Fibroblast of mammary gland (primary cell): ENCODE measurements at regions not wholly inside any gene's neighbourhood (a gene's known extent, or its start where the extent isn't known, plus 50 kb on each side); places are given as distances from the start of the nearest gene placed in this dataset.
A peak's percentile ranks its signal among the peaks of the same experiment; 100 is the strongest.

Experiments
- DNase-seq: peaks from one replicate; pipeline ENCODE4 v3.0.0-alpha.2; 2010; ENCODE audit warnings: low read depth
- H3K4me3 ChIP-seq: 2 replicates; pipeline ENCODE4 v1.5.1; 2011; ENCODE audit warnings: low read depth, mild to moderate bottlenecking, low read length, moderate library complexity; ENCODE audit not compliant: control insufficient read depth
- TF ChIP-seq, protein P1 (sequence below): conservative IDR thresholded peaks from 2 replicates; pipeline ENCODE4 v1.5.1; 2011; ENCODE audit warnings: low read depth, low read length, inconsistent platforms; ENCODE audit not compliant: control insufficient read depth, insufficient read depth

DNA sequence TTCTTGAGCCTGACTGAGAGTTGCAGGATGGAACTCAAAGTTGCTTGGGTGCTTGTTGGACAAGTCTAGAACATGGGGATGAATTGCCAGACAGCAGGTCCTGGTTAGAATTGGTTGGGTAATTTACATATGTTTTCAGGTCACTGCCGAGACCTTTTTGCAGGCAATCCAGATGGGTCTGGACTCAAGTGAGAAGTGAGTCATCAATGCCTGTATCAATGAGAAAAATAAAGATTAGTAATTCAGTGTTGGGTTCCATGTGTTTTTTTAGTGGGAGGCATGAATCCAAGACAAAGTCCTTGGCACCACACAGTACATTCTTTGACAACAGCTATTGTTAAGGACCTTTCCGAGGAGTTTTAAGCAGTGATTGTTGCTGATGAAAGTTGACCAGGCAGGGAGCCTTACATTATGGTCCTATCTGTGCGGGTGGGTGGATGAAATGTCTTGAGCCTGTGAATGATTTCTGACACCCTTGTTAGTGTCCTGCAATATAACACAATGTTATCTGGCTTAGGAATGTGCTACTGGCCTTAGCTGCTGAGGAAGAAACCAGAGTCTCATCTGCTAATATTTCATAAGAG, 77.7 kb downstream of the CRYGS start:
- peak; percentile 70 for DNase-seq
- TF ChIP-seq, protein P1, sequence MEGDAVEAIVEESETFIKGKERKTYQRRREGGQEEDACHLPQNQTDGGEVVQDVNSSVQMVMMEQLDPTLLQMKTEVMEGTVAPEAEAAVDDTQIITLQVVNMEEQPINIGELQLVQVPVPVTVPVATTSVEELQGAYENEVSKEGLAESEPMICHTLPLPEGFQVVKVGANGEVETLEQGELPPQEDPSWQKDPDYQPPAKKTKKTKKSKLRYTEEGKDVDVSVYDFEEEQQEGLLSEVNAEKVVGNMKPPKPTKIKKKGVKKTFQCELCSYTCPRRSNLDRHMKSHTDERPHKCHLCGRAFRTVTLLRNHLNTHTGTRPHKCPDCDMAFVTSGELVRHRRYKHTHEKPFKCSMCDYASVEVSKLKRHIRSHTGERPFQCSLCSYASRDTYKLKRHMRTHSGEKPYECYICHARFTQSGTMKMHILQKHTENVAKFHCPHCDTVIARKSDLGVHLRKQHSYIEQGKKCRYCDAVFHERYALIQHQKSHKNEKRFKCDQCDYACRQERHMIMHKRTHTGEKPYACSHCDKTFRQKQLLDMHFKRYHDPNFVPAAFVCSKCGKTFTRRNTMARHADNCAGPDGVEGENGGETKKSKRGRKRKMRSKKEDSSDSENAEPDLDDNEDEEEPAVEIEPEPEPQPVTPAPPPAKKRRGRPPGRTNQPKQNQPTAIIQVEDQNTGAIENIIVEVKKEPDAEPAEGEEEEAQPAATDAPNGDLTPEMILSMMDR = no peak
- no peak overlapping the region for H3K4me3 ChIP-seq

DNA sequence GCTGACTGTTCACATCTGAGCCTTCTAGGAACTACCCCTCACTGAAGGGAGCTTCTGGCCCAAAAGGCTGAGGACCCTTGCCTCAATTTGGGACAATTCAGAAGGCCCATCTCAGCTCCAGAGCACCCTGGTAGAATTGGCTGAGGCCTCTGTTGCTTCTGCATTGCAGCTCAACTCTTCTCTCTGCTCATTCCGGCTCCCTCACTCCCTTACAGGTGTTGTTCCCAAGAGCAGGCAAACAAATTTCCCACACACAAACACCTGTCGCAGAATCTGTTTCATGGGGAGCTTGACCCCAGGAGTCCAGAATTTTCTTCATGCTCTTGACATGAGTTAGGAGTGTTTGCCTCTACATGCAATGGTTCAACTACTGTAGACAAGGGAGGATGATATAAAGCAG, 78.7 kb downstream of the CRYGS start:
- TF ChIP-seq, protein P1 = no peak
- H3K4me3 ChIP-seq = no peak overlapping the region
- no peak for DNase-seq

DNA sequence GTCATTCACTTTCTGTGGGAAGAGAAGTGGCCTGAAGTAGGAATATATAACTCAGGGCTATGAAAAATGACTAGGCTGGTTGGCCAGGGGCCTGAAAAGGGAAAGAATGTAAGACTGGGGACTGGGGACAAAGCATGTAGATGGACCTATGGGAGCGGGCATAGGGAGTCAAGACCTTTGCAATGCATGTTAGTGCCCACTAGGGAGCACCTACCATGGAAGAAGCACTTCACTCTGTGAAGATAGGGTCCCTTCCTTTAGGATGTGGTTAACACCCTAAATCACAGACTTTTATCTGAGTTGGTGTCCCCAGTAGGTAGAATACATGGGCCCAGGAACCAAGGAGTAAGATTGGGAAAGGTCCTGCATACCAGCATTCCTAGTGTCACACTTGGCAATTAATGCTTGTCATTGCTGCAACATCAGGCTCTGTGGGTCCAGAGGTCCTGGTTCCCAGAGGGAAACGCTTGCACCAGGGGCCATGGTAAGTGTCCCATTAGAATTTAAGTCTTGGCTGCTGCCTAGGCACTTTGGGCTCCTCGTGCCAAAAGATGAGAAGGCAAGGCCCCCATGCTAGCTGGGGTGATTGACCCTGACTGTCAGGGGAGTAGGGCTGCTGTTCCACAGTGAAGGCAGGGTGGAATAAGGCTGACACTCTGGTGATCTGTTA, 79.6 kb downstream of the CRYGS start:
- DNase-seq = no peak
- TF ChIP-seq, protein P1 = no peak
- no peak overlapping the region for H3K4me3 ChIP-seq

DNA sequence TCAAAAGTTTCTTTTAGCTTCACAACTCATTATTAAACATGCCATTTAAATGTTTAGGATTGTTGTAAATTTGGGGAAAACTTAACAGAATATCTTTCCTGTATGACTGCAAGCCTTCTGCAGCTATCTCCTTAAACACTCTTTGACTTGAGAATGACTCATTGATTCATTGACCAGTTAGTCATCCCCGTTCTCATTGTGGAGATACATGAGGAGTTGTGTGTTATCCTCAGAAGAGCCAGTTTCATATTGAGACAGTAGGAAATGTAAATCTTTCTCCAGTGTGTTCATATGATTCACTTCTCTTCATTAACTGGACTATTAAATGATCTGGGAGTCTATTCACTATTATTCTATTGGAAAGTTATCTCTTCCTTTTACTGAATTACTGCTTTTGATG, 83.0 kb downstream of the CRYGS start:
- H3K4me3 ChIP-seq = no peak overlapping the region
- peak; percentile 93 for DNase-seq
- TF ChIP-seq, protein P1 = no peak

DNA sequence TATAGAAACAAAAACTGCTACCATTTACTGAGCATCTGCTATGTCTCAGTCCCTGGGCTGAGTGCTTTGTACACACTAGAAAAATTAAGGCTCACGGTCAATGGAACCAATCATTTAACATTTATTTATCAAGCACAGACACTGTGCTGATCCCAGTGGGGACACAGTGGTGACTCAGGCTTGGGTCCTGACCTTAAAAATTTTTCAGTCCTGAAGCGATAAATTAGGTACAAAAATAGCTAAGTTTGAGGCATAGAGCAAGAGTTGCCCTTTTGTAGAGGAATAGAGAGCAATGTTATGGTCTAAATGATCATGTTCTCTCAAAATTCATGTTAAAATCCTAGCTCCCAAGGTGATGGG, 85.1 kb downstream of the CRYGS start:
- no peak overlapping the region for H3K4me3 ChIP-seq
- TF ChIP-seq, protein P1 = no peak
- peak; percentile 42 for DNase-seq

DNA sequence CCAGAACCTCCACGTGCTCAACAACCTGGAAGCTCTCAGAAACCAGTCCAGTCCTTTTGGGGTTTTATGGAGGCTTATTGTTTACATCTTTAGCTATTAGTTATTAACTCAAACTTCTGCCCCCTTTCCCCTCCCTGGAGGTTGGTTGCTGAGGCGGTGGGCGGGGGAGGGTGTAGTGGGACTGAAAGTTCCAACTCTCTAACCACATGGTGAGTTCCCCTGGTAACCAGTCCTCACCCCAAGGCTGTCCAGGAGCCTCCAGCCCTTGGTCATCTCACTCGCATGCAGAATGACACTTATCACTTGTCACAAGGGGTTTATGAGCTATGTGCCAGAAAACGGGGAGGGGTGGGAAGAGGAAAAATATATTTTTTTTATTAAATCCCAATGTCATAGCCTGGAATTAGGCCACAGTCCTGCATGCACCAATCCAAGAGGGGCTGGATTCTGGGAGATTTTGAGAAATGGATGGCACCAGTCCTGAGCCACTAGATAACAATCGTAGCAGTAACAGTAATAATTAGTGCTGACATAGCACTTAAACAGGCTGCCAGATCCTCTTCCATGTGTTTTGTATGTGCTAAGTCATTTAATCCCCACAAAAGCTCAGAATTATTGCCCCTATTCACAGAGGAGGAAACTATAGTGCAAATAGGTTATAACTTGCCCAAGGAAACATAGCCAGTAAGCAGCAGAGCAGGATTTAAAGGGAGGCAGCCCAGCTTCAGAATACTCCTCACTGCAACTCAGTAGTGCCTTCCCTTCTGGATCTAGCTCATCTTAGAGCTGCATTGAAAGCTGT, 85.7 kb downstream of the CRYGS start:
- H3K4me3 ChIP-seq = no peak overlapping the region
- DNase-seq = no peak
- TF ChIP-seq, protein P1 = no peak
